Panc1 (cell line): ENCODE measurements at regions not wholly inside any gene's neighbourhood (a gene's known extent, or its start where the extent isn't known, plus 50 kb on each side); places are given as distances from the start of the nearest gene placed in this dataset.

ENCODE experiments used
- ATAC-seq: fragments of 200-7000 bp; cut with Tn5 transposase; 2 replicates; pipeline ENCODE4 v1.9.1; 2020; ENCODE audit warnings: mild to moderate bottlenecking, moderate library complexity
- BruUV-seq: library from RNA; stranded (reverse); fragments of 400-500 nt; replicated peaks from 2 replicates; lab custom pipeline; 2021; lab: Mats Ljungman, UMichigan
- CTCF ChIA-PET: fragments of 300-600 bp; sonication (Branson Sonifier 250); formaldehyde crosslinking; loops from one replicate; lab custom pipeline; 2022; ENCODE audit warnings: antibody characterized with exemption; lab: Charles Lee
- POLR2A ChIA-PET: fragments of 300-600 bp; sonication (Branson Sonifier 250); formaldehyde crosslinking; loops from one replicate; lab custom pipeline; 2022; ENCODE audit warnings: antibody characterized with exemption; lab: Charles Lee
- DNase-seq: peaks from one replicate; pipeline ENCODE4 v3.0.0-alpha.2; 2010; ENCODE audit warnings: low read depth, low spot score
- H3K27ac ChIP-seq: 2 replicates; pipeline ENCODE4 v1.5.1; 2011; ENCODE audit warnings: mild to moderate bottlenecking, low read length, inconsistent platforms
- H3K27me3 ChIP-seq: fragments of 200-500 bp; sonication (Bioruptor generic); 2 replicates; pipeline ENCODE4 v1.6.0; 2014; ENCODE audit warnings: low read length, inconsistent platforms; ENCODE audit not compliant: control insufficient read depth, insufficient read depth
- H3K36me3 ChIP-seq: fragments of 200-500 bp; sonication (Bioruptor generic); 2 replicates; pipeline ENCODE4 v1.5.1; 2014; ENCODE audit warnings: inconsistent platforms, mild to moderate bottlenecking, low read length, moderate library complexity; ENCODE audit not compliant: control insufficient read depth, insufficient read depth
- H3K4me1 ChIP-seq: 2 replicates; pipeline ENCODE4 v1.5.1; 2011; ENCODE audit warnings: inconsistent platforms, mild to moderate bottlenecking, low read length, moderate library complexity; ENCODE audit not compliant: control insufficient read depth, insufficient read depth
- H3K4me3 ChIP-seq, 2 experiments: 2 replicates each; pipeline ENCODE4 v1.5.1; 2011 to 2012; ENCODE audit warnings: low read depth in 2 of 2, low read length in 2 of 2, mild to moderate bottlenecking in 2 of 2, inconsistent platforms in 1 of 2, moderate library complexity in 1 of 2
- H3K9me3 ChIP-seq: fragments of 200-500 bp; sonication (Bioruptor generic); 2 replicates; pipeline ENCODE4 v1.5.1; 2014; ENCODE audit warnings: low read depth, mild to moderate bottlenecking, inconsistent platforms, low read length, moderate library complexity; ENCODE audit not compliant: control insufficient read depth, insufficient read depth
- CTCF ChIP-seq: fragments of 450-650 bp; IDR thresholded peaks from 2 replicates; pipeline ENCODE4 v1.5.1; 2017; ENCODE audit warnings: mild to moderate bottlenecking
- POLR2AphosphoS5 ChIP-seq: IDR thresholded peaks from 2 replicates; pipeline ENCODE4 v1.6.1; 2012; ENCODE audit warnings: mild to moderate bottlenecking, low read depth, low read length, moderate library complexity
- SIN3A ChIP-seq: IDR thresholded peaks from 2 replicates; pipeline ENCODE4 v1.6.1; 2012; ENCODE audit warnings: low read depth, mild to moderate bottlenecking, low read length, moderate library complexity, borderline replicate concordance; ENCODE audit not compliant: insufficient read depth
- TCF7L2 ChIP-seq: IDR thresholded peaks from 2 replicates; pipeline ENCODE4 v1.6.1; 2011; ENCODE audit warnings: mild to moderate bottlenecking, low read depth, low read length, inconsistent platforms
- in situ Hi-C: cut with HindIII; loops from 2 replicates; pipeline ENCODE4 v1.10.0; 2016; ENCODE audit warnings: low sequenced_read_pairs, low pct_unique_long_range_greater_than_20kb
- intact Hi-C: fragments of 100-400 bp; cut with micrococcal nuclease; formaldehyde crosslinking; loops from one replicate; pipeline ENCODE4 v1.10.0; 2022; ENCODE audit not compliant: unreplicated experiment
- TF ChIP-seq, protein P1 (sequence below), 2 experiments: IDR thresholded peaks; 2 replicates each; pipeline ENCODE4 v1.6.1; 2011 to 2012; ENCODE audit warnings: low read depth in 2 of 2, control low read depth in 1 of 2, low read length in 1 of 2, mild to moderate bottlenecking in 1 of 2, moderate library complexity in 1 of 2; ENCODE audit not compliant: insufficient read depth in 1 of 2

- CTCF ChIA-PET, result no interaction called here
Observed at GRCh38 chr2:105570757-105571156, 171.9 kb upstream of the FHL2 start.

GRCh38 chr2:105570326-105570725 is 171.5 kb upstream of the FHL2 start:
- ATAC-seq, result no peak
- no TSS peak for BruUV-seq
- ChIA-PET POLR2A (no interaction called here), CTCF (no interaction called here)
- TF ChIP-seq, protein P1, sequence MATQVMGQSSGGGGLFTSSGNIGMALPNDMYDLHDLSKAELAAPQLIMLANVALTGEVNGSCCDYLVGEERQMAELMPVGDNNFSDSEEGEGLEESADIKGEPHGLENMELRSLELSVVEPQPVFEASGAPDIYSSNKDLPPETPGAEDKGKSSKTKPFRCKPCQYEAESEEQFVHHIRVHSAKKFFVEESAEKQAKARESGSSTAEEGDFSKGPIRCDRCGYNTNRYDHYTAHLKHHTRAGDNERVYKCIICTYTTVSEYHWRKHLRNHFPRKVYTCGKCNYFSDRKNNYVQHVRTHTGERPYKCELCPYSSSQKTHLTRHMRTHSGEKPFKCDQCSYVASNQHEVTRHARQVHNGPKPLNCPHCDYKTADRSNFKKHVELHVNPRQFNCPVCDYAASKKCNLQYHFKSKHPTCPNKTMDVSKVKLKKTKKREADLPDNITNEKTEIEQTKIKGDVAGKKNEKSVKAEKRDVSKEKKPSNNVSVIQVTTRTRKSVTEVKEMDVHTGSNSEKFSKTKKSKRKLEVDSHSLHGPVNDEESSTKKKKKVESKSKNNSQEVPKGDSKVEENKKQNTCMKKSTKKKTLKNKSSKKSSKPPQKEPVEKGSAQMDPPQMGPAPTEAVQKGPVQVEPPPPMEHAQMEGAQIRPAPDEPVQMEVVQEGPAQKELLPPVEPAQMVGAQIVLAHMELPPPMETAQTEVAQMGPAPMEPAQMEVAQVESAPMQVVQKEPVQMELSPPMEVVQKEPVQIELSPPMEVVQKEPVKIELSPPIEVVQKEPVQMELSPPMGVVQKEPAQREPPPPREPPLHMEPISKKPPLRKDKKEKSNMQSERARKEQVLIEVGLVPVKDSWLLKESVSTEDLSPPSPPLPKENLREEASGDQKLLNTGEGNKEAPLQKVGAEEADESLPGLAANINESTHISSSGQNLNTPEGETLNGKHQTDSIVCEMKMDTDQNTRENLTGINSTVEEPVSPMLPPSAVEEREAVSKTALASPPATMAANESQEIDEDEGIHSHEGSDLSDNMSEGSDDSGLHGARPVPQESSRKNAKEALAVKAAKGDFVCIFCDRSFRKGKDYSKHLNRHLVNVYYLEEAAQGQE (IDR thresholded peaks at IDR 0.05; ENCODE audit: insufficient read depth in 1 of 2, low read depth in 2 of 2, low read length in 1 of 2), result no peak
- TF ChIP-seq POLR2AphosphoS5, result no peak
- no peak for TF ChIP-seq CTCF
- no peak for TF ChIP-seq TCF7L2
- no peak for TF ChIP-seq SIN3A
- H3K4me3 ChIP-seq, result no peak overlapping the region
- H3K36me3 ChIP-seq, result no peaks in the 10 kb centered on the region
- in situ Hi-C loops (no loop called here), intact Hi-C loops (loop anchor here (10.0 kb wide), 2 partner anchors 174 to 514 kb away; partner anchors contain the start of gene NCK2)
- DNase-seq, result no peak
- H3K27ac ChIP-seq, result no peak overlapping the region
- H3K27me3 ChIP-seq, result no peaks in the 10 kb centered on the region
- H3K4me1 ChIP-seq, result 0 out of 2 replicates have a peak, but pooled peaks cover 3% of the 10 kb centered on the region
- H3K9me3 ChIP-seq, result no peaks in the 10 kb centered on the region

More at GRCh38 chr2:105570757-105571156, 171.9 kb upstream of the FHL2 start:
- ATAC-seq, result no peak
- in situ Hi-C loops, result no loop called here
- Histone ChIP-seq H3K27ac (no peak overlapping the region), H3K4me3 (no peak overlapping the region), H3K4me1 (peaks cover 3% of the 10 kb centered on the region; the same call in 1 of the 2 replicates), H3K9me3 (no peaks in the 10 kb centered on the region), H3K27me3 (no peaks in the 10 kb centered on the region), H3K36me3 (no peaks in the 10 kb centered on the region)
- intact Hi-C loops, result loop anchor here (10.0 kb wide), 2 partner anchors 174 to 514 kb away; partner anchors contain the start of gene NCK2
- TF ChIP-seq CTCF (no peak), TCF7L2 (no peak), POLR2AphosphoS5 (no peak), SIN3A (no peak)
- TF ChIP-seq, protein P1 (IDR thresholded peaks at IDR 0.05; ENCODE audit: insufficient read depth in 1 of 2, low read depth in 2 of 2, low read length in 1 of 2), result no peak
- POLR2A ChIA-PET, result no interaction called here
- BruUV-seq, result no TSS peak
- no peak for DNase-seq
